B cell (primary cell): ENCODE measurements at regions not wholly inside any gene's neighbourhood (a gene's known extent, or its start where the extent isn't known, plus 50 kb on each side); places are given as distances from the start of the nearest gene placed in this dataset.

Source experiments
- CTCF ChIP-seq: fragments of 200-600 bp; IDR thresholded peaks from one replicate; pipeline ENCODE4 v1.8.0; 2022; ENCODE audit warnings: antibody characterized with exemption, mild to moderate bottlenecking
- EZH2 ChIP-seq: IDR thresholded peaks from 2 replicates; pipeline ENCODE4 v1.6.1; 2012; ENCODE audit warnings: borderline replicate concordance, low read depth, mild to moderate bottlenecking, moderate library complexity, low read length; ENCODE audit not compliant: insufficient read depth, poor library complexity, severe bottlenecking

GRCh38 chr18:10197097-10197496, 257.3 kb upstream of the APCDD1 start:
- TF ChIP-seq CTCF: no peak
- TF ChIP-seq EZH2: no peak
